Large intestine (tissue), 3 donors: ENCODE measurements at regions not wholly inside any gene's neighbourhood (a gene's known extent, or its start where the extent isn't known, plus 50 kb on each side); places are given as distances from the start of the nearest gene placed in this dataset.

ENCODE experiments used
- DNase-seq, 2 donors: peaks; one replicate each; pipeline versions ENCODE4 v3.0.0 to v3.0.0-alpha.2; 2013
- H3K27ac ChIP-seq: one replicate; pipeline ENCODE4 v1.5.1; 2013; ENCODE audit warnings: low read length
- H3K27me3 ChIP-seq: 2 replicates; pipeline ENCODE4 v1.6.1; 2013; ENCODE audit warnings: low read length; ENCODE audit not compliant: control insufficient read depth, insufficient read depth
- H3K36me3 ChIP-seq: 2 replicates; pipeline ENCODE4 v1.6.1; 2013; ENCODE audit warnings: low read length; ENCODE audit not compliant: control insufficient read depth, insufficient read depth
- H3K4me1 ChIP-seq: one replicate; pipeline ENCODE4 v1.6.1; 2013; ENCODE audit warnings: low read length; ENCODE audit not compliant: control insufficient read depth, insufficient read depth
- H3K4me3 ChIP-seq: one replicate; pipeline ENCODE4 v1.5.1; 2013; ENCODE audit warnings: low read length
- H3K9me3 ChIP-seq: one replicate; pipeline ENCODE4 v1.6.1; 2013; ENCODE audit warnings: mild to moderate bottlenecking, low read depth, low read length, moderate library complexity; ENCODE audit not compliant: control insufficient read depth
- WGBS: methylation state at CpG from one replicate; pipeline ENCODE4 v1.1.5; 2013; ENCODE audit warnings: low lambda C conversion rate; ENCODE audit not compliant: insufficient coverage; 5-methylcytosine and 5-hydroxymethylcytosine counted together

- Histone ChIP-seq H3K9me3 (no peaks in the 10 kb centered on the region), H3K4me1 (peaks cover 35% of the 10 kb centered on the region), H3K27ac (peak overlapping the region; percentile 35), H3K4me3 (no peak overlapping the region), H3K27me3 (no peaks in the 10 kb centered on the region), H3K36me3 (no peaks in the 10 kb centered on the region)
- no CpG with 5 or more reads among the region's 9 CpGs for WGBS
- peak in 1 of 2 donors; percentile 48 for DNase-seq
Observed at GRCh38 chr5:124677374-124678351, 68.8 kb downstream of the ZNF608 start.

- Histone ChIP-seq H3K27me3 (no peaks in the 10 kb centered on the region), H3K27ac (peak overlapping the region; percentile 3), H3K9me3 (no peaks in the 10 kb centered on the region), H3K4me1 (peaks cover 35% of the 10 kb centered on the region), H3K4me3 (no peak overlapping the region), H3K36me3 (no peaks in the 10 kb centered on the region)
- peak in 1 of 2 donors; percentile 21 for DNase-seq
- 27% methylated on average over 3 of the region's 6 CpGs for WGBS
Observed at GRCh38 chr5:124675931-124676846, 70.2 kb downstream of the ZNF608 start.

- Histone ChIP-seq H3K9me3 (no peaks in the 10 kb centered on the region), H3K4me3 (no peak overlapping the region), H3K4me1 (peaks cover 35% of the 10 kb centered on the region), H3K36me3 (no peaks in the 10 kb centered on the region), H3K27ac (peak overlapping the region; percentile 71), H3K27me3 (no peaks in the 10 kb centered on the region)
- DNase-seq = no peak
- WGBS = 83% methylated on average over 1 of the region's 1 CpG
Observed at GRCh38 chr5:124671193-124671592, 75.2 kb downstream of the ZNF608 start.

GRCh38 chr5:124670722-124671184 lies 75.7 kb downstream of the ZNF608 start:
- Histone ChIP-seq H3K4me3 (no peak overlapping the region), H3K4me1 (peaks cover 31% of the 10 kb centered on the region), H3K27me3 (no peaks in the 10 kb centered on the region), H3K27ac (peak overlapping the region; percentile 71), H3K36me3 (no peaks in the 10 kb centered on the region), H3K9me3 (no peaks in the 10 kb centered on the region)
- peak in 1 of 2 donors; percentile 77 for DNase-seq
- 10% methylated on average over 2 of the region's 3 CpGs for WGBS

- Histone ChIP-seq H3K4me3 (no peak overlapping the region), H3K4me1 (peaks cover 28% of the 10 kb centered on the region), H3K36me3 (no peaks in the 10 kb centered on the region), H3K9me3 (no peaks in the 10 kb centered on the region), H3K27me3 (no peaks in the 10 kb centered on the region), H3K27ac (peak overlapping the region; percentile 71)
- DNase-seq = no peak
- 72% methylated on average over 3 of the region's 7 CpGs for WGBS
Observed at GRCh38 chr5:124669956-124670721, 76.3 kb downstream of the ZNF608 start.

- Histone ChIP-seq H3K9me3 (no peaks in the 10 kb centered on the region), H3K4me3 (no peak overlapping the region), H3K27ac (peak overlapping the region; percentile 71), H3K36me3 (no peaks in the 10 kb centered on the region), H3K4me1 (peaks cover 31% of the 10 kb centered on the region), H3K27me3 (no peaks in the 10 kb centered on the region)
- no CpG with 5 or more reads among the region's 4 CpGs for WGBS
- no peak for DNase-seq
Observed at GRCh38 chr5:124669300-124669648, 77.2 kb downstream of the ZNF608 start.

GRCh38 chr5:124668353-124669299 lies 77.8 kb downstream of the ZNF608 start:
- Histone ChIP-seq H3K27ac (peak overlapping the region; percentile 71), H3K27me3 (no peaks in the 10 kb centered on the region), H3K9me3 (no peaks in the 10 kb centered on the region), H3K36me3 (no peaks in the 10 kb centered on the region), H3K4me3 (no peak overlapping the region), H3K4me1 (peaks cover 36% of the 10 kb centered on the region)
- WGBS = 43% methylated on average over 1 of the region's 7 CpGs
- peak in 1 of 2 donors; percentile 65 for DNase-seq

GRCh38 chr5:124665625-124666024 lies 80.8 kb downstream of the ZNF608 start:
- no peak overlapping the region for H3K27ac ChIP-seq
- H3K9me3 ChIP-seq = no peaks in the 10 kb centered on the region
- DNase-seq = no peak
- H3K4me3 ChIP-seq = no peak overlapping the region
- H3K36me3 ChIP-seq = no peaks in the 10 kb centered on the region
- no peaks in the 10 kb centered on the region for H3K27me3 ChIP-seq
- peaks cover 53% of the 10 kb centered on the region for H3K4me1 ChIP-seq

GRCh38 chr5:124665035-124665434 lies 81.4 kb downstream of the ZNF608 start:
- Histone ChIP-seq H3K9me3 (no peaks in the 10 kb centered on the region), H3K4me3 (no peak overlapping the region), H3K4me1 (peaks cover 53% of the 10 kb centered on the region), H3K36me3 (no peaks in the 10 kb centered on the region), H3K27me3 (no peaks in the 10 kb centered on the region), H3K27ac (no peak overlapping the region)
- DNase-seq = no peak
- WGBS = no CpG with 5 or more reads among the region's 2 CpGs
